WTC11 (cell line): ENCODE measurements at regions not wholly inside any gene's neighbourhood (a gene's known extent, or its start where the extent isn't known, plus 50 kb on each side); places are given as distances from the start of the nearest gene placed in this dataset.

Source experiments
- ATAC-seq: fragments of 200-7000 bp; cut with Tn5 transposase; 2 replicates; pipeline ENCODE4 v1.10.0; 2021; ENCODE audit warnings: mild to moderate bottlenecking, moderate library complexity
- CTCF ChIA-PET: fragments of 300-600 bp; sonication (Branson Sonifier 250); formaldehyde crosslinking; loops from one replicate; lab custom pipeline; 2021; ENCODE audit warnings: antibody characterized with exemption; lab: Charles Lee
- POLR2A ChIA-PET: fragments of 350-600 bp; sonication (Branson Sonifier 250); formaldehyde crosslinking; loops from one replicate; lab custom pipeline; 2021; ENCODE audit warnings: antibody characterized with exemption; lab: Charles Lee
- DNase-seq: peaks from one replicate; pipeline ENCODE4 v3.0.0; 2021; ENCODE audit warnings: low spot score
- H3K27ac Mint-ChIP-seq: 2 replicates; pipeline ENCODE4 v1.8.0; 2021; ENCODE audit warnings: mixed read lengths
- H3K27me3 Mint-ChIP-seq: 2 replicates; pipeline ENCODE4 v1.8.0; 2021; ENCODE audit warnings: low read depth, mild to moderate bottlenecking, moderate library complexity, mixed read lengths
- H3K36me3 Mint-ChIP-seq: 2 replicates; pipeline ENCODE4 v1.8.0; 2021; ENCODE audit warnings: mixed read lengths
- H3K4me1 Mint-ChIP-seq: 2 replicates; pipeline ENCODE4 v1.8.0; 2022; ENCODE audit warnings: mixed read lengths
- H3K4me3 Mint-ChIP-seq: 2 replicates; pipeline ENCODE4 v1.8.0; 2021; ENCODE audit warnings: mild to moderate bottlenecking, moderate library complexity, mixed read lengths
- H3K9me3 Mint-ChIP-seq: 2 replicates; pipeline ENCODE4 v1.8.0; 2021; ENCODE audit warnings: mixed read lengths
- ATF1 ChIP-seq: sonication (generic); formaldehyde crosslinking; IDR thresholded peaks from 2 replicates; pipeline ENCODE4 v1.8.1; 2023; ENCODE audit warnings: mild to moderate bottlenecking, moderate library complexity, missing genetic modification reagents
- ATF6 ChIP-seq: sonication (generic); formaldehyde crosslinking; IDR thresholded peaks from 2 replicates; pipeline ENCODE4 v1.8.1; 2023; ENCODE audit warnings: mild to moderate bottlenecking, missing genetic modification reagents
- CDX4 ChIP-seq: fragments of 250-450 bp; sonication (Bioruptor Pico); IDR thresholded peaks from 2 replicates; pipeline ENCODE4 v1.9.0; 2021; ENCODE audit warnings: moderate library complexity, mild to moderate bottlenecking, inconsistent platforms, borderline replicate concordance
- CTCF ChIP-seq: fragments of 200-600 bp; IDR thresholded peaks from 2 replicates; pipeline ENCODE4 v1.8.0; 2022; ENCODE audit warnings: antibody characterized with exemption
- EMX1 ChIP-seq: fragments of 250-450 bp; sonication (Bioruptor Pico); IDR thresholded peaks from 2 replicates; pipeline ENCODE4 v1.8.0; 2021; ENCODE audit warnings: mild to moderate bottlenecking
- HMGA2 ChIP-seq: fragments of 250-450 bp; sonication (Bioruptor Pico); IDR thresholded peaks from 2 replicates; pipeline ENCODE4 v1.4.0; 2021; ENCODE audit warnings: mild to moderate bottlenecking, moderate library complexity
- HMGXB4 ChIP-seq: sonication (generic); formaldehyde crosslinking; IDR thresholded peaks from 2 replicates; pipeline ENCODE4 v1.8.1; 2023; ENCODE audit warnings: mild to moderate bottlenecking, moderate library complexity, missing genetic modification reagents
- MLX ChIP-seq: sonication (generic); formaldehyde crosslinking; IDR thresholded peaks from 2 replicates; pipeline ENCODE4 v1.8.1; 2023; ENCODE audit warnings: mild to moderate bottlenecking, missing genetic modification reagents, moderate library complexity
- MXD4 ChIP-seq: fragments of 250-450 bp; sonication (Bioruptor Pico); IDR thresholded peaks from 2 replicates; pipeline ENCODE4 v1.8.0; 2021; ENCODE audit warnings: mild to moderate bottlenecking, moderate library complexity, borderline replicate concordance
- PRDM15 ChIP-seq: sonication (generic); formaldehyde crosslinking; IDR thresholded peaks from 2 replicates; pipeline ENCODE4 v1.8.0; 2022; ENCODE audit warnings: missing genetic modification reagents
- PRRX2 ChIP-seq: fragments of 250-450 bp; sonication (Bioruptor Pico); IDR thresholded peaks from 2 replicates; pipeline ENCODE4 v1.8.0; 2021; ENCODE audit warnings: mild to moderate bottlenecking
- STAT6 ChIP-seq: sonication (generic); formaldehyde crosslinking; conservative IDR thresholded peaks from 2 replicates; pipeline ENCODE4 v1.8.1; 2023; ENCODE audit warnings: mild to moderate bottlenecking, low read depth, missing genetic modification reagents, moderate library complexity
- TEAD1 ChIP-seq: sonication (generic); formaldehyde crosslinking; IDR thresholded peaks from 2 replicates; pipeline ENCODE4 v1.8.0; 2022; ENCODE audit warnings: mild to moderate bottlenecking, missing genetic modification reagents
- TP53 ChIP-seq: sonication (generic); formaldehyde crosslinking; IDR thresholded peaks from 2 replicates; pipeline ENCODE4 v1.8.1; 2023; ENCODE audit warnings: mild to moderate bottlenecking, missing genetic modification reagents
- USF1 ChIP-seq: sonication (generic); formaldehyde crosslinking; IDR thresholded peaks from 2 replicates; pipeline ENCODE4 v1.8.0; 2022; ENCODE audit warnings: mild to moderate bottlenecking, missing genetic modification reagents

- Mint-ChIP-seq H3K27me3 (no peaks in the 10 kb centered on the region; the same call in 1 of the 2 replicates), H3K36me3 (no peaks in the 10 kb centered on the region), H3K4me1 (peaks cover 15% of the 10 kb centered on the region), H3K4me3 (no peak overlapping the region), H3K9me3 (no peaks in the 10 kb centered on the region), H3K27ac (no peak overlapping the region)
- no peak for ATAC-seq
- no peak for DNase-seq
- ChIA-PET CTCF (no interaction called here), POLR2A (no interaction called here)
- TF ChIP-seq HMGA2 (CRISPR knock-in tag) = no peak
- no peak for TF ChIP-seq EMX1 (CRISPR knock-in tag)
- TF ChIP-seq ATF6 (CRISPR knock-in tag) = no peak
- no peak for TF ChIP-seq PRRX2 (CRISPR knock-in tag)
- TF ChIP-seq ATF1 (CRISPR knock-in tag) = no peak
- no peak for TF ChIP-seq USF1 (CRISPR knock-in tag)
- no peak for TF ChIP-seq HMGXB4
- no peak for TF ChIP-seq MXD4 (CRISPR knock-in tag)
- TF ChIP-seq TP53 (CRISPR knock-in tag) = no peak
- TF ChIP-seq TEAD1 (CRISPR knock-in tag) = no peak
- no peak for TF ChIP-seq CTCF
- TF ChIP-seq STAT6 (CRISPR knock-in tag) = no peak
- TF ChIP-seq PRDM15 (CRISPR knock-in tag) = no peak
- no peak for TF ChIP-seq CDX4
- no peak for TF ChIP-seq MLX
- TF ChIP-seq, all 79 proteins: peak for 0
Measured at GRCh38 chr6:92117800-92118199, 1301.6 kb downstream of the EPHA7 start.
